Effector memory CD8-positive, alpha-beta T cell (primary cell): ENCODE measurements at regions not wholly inside any gene's neighbourhood (a gene's known extent, or its start where the extent isn't known, plus 50 kb on each side); places are given as distances from the start of the nearest gene placed in this dataset.
"Not testable (repeated sequence)": the region's sequence is repeated elsewhere in the genome, so short reads cannot be mapped to it uniquely, and the experiment has no call there.

Experiments
- ATAC-seq: fragments of 150-1000 bp; cut with Tn5 transposase; replicated peaks from 2 replicates; pipeline ENCODE4 v1.10.0; 2021; ENCODE audit warnings: mild to moderate bottlenecking, moderate library complexity
- DNase-seq, 3 experiments: peaks; one replicate each; pipeline ENCODE4 v3.0.0; 2021
- H3K27ac Mint-ChIP-seq, 2 donors: one replicate each; pipeline ENCODE4 v1.8.0; 2022; ENCODE audit warnings: mild to moderate bottlenecking in 2 of 2, mixed read lengths in 2 of 2, moderate library complexity in 2 of 2
- H3K27me3 Mint-ChIP-seq, 2 donors: one replicate each; pipeline ENCODE4 v1.8.0; 2022; ENCODE audit warnings: mixed read lengths in 2 of 2
- H3K36me3 Mint-ChIP-seq: one replicate; pipeline ENCODE4 v1.8.0; 2022; ENCODE audit warnings: mild to moderate bottlenecking, moderate library complexity, mixed read lengths; ENCODE audit not compliant: insufficient read depth
- H3K4me1 Mint-ChIP-seq, 2 donors: one replicate each; pipeline ENCODE4 v1.8.0; 2022; ENCODE audit warnings: low read depth in 2 of 2, mixed read lengths in 2 of 2
- H3K4me3 Mint-ChIP-seq, 2 donors: one replicate each; pipeline ENCODE4 v1.8.0; 2022; ENCODE audit warnings: mild to moderate bottlenecking in 2 of 2, mixed read lengths in 2 of 2, moderate library complexity in 2 of 2
- H3K9me3 Mint-ChIP-seq, 2 donors: one replicate each; pipeline ENCODE4 v1.8.0; 2022; ENCODE audit warnings: mixed read lengths in 2 of 2

DNA sequence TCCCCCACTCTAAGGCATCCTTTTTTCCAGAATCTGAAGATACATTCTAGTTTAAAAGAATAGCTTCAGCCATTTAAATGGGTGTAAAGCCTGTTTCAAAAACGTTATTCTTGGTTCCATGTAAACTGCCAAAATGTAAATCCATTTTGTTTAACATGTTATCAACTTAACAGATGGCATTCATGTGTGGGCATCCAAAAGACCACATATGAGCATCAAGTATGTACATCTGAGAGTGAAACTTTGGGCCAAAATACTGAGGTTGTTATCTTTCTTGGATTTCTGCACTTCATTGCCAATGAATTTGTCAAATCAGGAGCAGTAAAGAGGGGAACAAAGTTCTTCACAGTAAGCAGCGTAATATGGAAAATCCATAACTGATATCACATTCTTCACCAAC, 395.4 kb downstream of the ZNF804A start:
- no peak for ATAC-seq
- no peak for DNase-seq
- Mint-ChIP-seq H3K27me3 (no peaks in the 10 kb centered on the region), H3K36me3 (no peaks in the 10 kb centered on the region), H3K27ac (no peak overlapping the region), H3K4me3 (no peak overlapping the region), H3K9me3 (peaks cover 0 to 4% of the 10 kb centered on the region in 2 donors), H3K4me1 (no peaks in the 10 kb centered on the region)

DNA sequence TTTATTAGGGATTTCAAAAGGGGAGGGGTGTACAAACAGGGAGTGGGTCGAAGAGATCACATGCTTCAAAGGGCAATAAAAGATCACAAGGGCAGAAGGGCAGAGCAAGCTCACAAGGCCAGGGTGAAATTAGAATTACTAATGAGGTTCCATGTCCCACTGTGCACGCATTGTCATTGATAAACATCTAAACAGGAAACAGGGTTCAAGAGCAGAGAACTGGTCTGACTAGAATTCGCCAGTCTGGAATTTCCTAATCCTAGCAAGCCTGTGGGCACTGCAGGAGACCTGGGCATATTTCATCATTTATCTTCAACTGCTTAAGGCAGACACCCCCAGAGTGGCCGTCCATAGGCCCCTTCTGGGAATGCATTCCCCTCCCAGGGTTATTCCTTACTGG, 408.2 kb downstream of the ZNF804A start:
- no peaks in the 10 kb centered on the region for H3K27me3 Mint-ChIP-seq
- ATAC-seq (no peak), DNase-seq (no peak)
- no peaks in the 10 kb centered on the region for H3K4me1 Mint-ChIP-seq
- no peak overlapping the region for H3K27ac Mint-ChIP-seq
- H3K4me3 Mint-ChIP-seq, result no peak overlapping the region
- H3K36me3 Mint-ChIP-seq, result no peaks in the 10 kb centered on the region
- H3K9me3 Mint-ChIP-seq, result peaks cover 10 to 19% of the 10 kb centered on the region in 2 donors

DNA sequence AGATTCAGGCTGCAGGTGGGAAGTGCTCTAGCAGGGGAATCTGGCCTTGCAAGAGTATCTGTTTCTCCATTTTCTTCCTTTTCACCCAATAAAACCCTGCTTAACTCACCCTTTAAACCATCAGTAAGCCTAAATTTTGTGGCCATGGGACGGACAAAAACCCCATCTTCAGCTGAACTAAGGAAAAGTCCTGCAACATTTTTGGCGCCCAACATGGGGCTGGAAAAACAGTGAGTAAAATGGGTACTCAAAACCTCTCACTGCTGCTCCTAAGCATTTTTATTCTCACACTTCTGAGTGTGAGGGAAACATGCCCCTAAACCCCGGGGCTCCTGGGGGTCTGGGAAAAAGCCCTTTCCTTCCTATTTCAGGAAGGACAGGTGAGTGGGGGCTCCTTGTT, 414.3 kb downstream of the ZNF804A start:
- H3K4me1 Mint-ChIP-seq, result no peaks in the 10 kb centered on the region
- no peak overlapping the region for H3K27ac Mint-ChIP-seq
- no peak for DNase-seq
- H3K36me3 Mint-ChIP-seq, result no peaks in the 10 kb centered on the region
- peaks cover 3 to 12% of the 10 kb centered on the region in 2 donors for H3K9me3 Mint-ChIP-seq
- no peak overlapping the region for H3K4me3 Mint-ChIP-seq
- no peaks in the 10 kb centered on the region for H3K27me3 Mint-ChIP-seq
- no peak for ATAC-seq

DNA sequence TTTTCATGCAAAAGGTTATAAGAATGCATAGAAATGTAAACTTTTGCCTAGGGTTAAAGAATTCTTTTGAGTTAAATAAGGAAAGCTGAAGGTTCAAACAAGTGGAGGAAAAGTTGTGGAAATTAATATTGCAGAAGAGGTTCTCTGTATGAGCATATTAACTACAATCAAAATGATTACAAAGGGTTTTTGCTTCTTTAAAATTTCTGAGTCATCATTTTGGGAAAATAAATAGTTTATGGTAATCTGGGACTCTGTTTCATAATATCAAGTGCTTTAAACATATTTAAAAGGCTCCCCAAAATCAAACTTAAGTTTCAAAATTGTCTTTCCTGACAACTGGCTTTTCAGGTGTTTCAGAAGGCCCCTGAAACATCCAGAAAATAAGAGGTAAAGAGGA, 415.7 kb downstream of the ZNF804A start:
- no peak overlapping the region for H3K27ac Mint-ChIP-seq
- no peak overlapping the region for H3K4me3 Mint-ChIP-seq
- peaks cover 6 to 12% of the 10 kb centered on the region in 2 donors for H3K9me3 Mint-ChIP-seq
- ATAC-seq (no peak), DNase-seq (no peak)
- no peaks in the 10 kb centered on the region for H3K4me1 Mint-ChIP-seq
- no peaks in the 10 kb centered on the region for H3K27me3 Mint-ChIP-seq
- no peaks in the 10 kb centered on the region for H3K36me3 Mint-ChIP-seq

DNA sequence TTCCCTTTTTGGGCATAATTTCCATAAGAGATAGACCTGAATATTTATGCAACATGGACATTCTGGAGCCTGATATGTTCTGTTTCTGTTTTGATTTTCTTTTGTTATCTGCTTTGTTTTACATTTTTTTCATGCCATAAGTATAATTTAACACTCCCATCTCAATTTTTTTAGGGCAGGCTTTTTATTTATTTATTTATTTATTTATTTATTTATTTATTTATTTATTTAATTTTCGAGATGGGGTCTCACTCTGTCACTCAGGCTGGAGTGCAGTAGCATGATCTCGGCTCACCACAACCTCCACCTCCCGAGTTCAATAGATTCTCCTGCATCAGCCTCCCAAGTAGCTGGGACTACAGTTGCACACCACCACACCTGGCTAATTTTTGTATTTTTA, 427.6 kb downstream of the ZNF804A start:
- not testable (repeated sequence) for H3K27ac Mint-ChIP-seq, H3K4me3 Mint-ChIP-seq, H3K27me3 Mint-ChIP-seq, H3K36me3 Mint-ChIP-seq, DNase-seq, ATAC-seq, H3K4me1 Mint-ChIP-seq
- H3K9me3 Mint-ChIP-seq, result peaks cover 6 to 15% of the 10 kb centered on the region in 2 donors

DNA sequence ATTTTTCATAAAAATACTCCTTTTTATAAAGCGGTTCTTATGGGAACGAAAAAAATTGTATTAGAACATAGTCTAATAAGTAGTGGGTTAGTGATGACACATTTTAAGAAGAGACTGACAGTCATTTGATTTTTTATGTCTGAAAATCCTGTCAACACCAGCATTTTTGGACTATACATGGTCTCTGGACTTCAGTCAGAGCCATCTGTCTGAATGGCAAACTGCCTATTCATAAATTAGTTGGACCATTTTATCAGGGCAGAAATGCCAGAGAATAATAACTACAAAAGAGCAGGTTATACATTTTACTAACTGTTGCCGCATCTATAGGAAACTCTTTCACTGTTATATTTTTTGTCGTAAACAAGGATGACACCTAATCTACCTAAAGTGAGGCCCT, 437.6 kb downstream of the ZNF804A start:
- Mint-ChIP-seq H3K27ac (no peak overlapping the region), H3K36me3 (no peaks in the 10 kb centered on the region), H3K27me3 (no peaks in the 10 kb centered on the region), H3K4me1 (no peaks in the 10 kb centered on the region), H3K9me3 (peaks cover 6 to 22% of the 10 kb centered on the region in 2 donors), H3K4me3 (no peak overlapping the region)
- ATAC-seq, result no peak
- no peak for DNase-seq

DNA sequence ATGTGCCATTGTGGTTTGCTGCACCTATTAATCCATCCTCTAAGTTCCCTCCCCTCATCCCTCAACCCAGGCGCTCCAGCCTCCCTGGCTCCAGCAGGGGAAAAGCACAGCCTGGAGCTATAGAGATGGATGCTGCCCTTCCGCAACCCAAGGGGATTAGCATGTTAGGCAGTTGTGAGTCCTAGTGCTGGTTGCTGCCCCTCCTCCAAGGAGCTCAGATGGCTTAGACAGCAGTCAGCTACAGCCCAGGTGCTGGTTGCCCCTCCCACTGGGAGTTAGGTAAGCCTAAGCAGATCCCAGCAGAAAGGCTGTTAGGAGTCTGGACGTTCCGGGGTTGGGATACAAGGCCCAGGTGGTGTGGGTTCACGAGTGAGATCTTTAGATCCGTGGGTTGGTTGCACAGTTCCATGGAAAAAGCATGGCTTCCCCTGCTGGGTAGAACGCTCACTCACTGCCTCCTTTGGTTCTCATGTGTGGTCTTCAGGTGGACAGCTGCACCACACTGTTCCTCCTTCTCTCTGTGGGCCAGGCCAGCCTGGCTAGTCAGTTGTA, 446.1 kb downstream of the ZNF804A start:
- Mint-ChIP-seq H3K27me3 (no peaks in the 10 kb centered on the region), H3K9me3 (peaks cover 9 to 28% of the 10 kb centered on the region in 2 donors), H3K4me3 (no peak overlapping the region)

DNA sequence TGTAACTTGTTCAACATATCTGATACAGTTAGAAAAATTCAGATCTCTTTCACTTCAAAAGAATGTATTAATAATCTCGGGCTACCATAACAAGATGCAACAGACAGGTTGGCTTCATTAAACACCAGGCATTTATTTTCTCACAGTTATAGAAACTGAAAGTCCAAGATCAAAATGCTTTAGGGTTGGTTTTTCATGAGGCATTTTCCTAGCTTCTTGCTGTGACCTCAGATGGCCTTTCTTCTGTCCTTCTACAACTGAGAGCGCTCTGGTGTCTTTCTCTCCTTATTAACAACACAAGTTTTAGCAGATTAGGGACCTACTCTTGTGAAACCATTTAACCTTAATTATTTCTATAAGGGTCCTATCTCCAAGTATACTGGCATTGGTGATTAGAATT, 452.5 kb downstream of the ZNF804A start:
- Mint-ChIP-seq H3K27ac (no peak overlapping the region), H3K9me3 (peaks cover 5 to 21% of the 10 kb centered on the region in 2 donors), H3K4me3 (no peak overlapping the region), H3K4me1 (no peaks in the 10 kb centered on the region), H3K36me3 (no peaks in the 10 kb centered on the region), H3K27me3 (no peaks in the 10 kb centered on the region)
- no peak for ATAC-seq
- no peak for DNase-seq

More for the DNA sequence above, 446.1 kb downstream of the ZNF804A start:
- Mint-ChIP-seq H3K4me1 (no peaks in the 10 kb centered on the region), H3K36me3 (no peaks in the 10 kb centered on the region), H3K27ac (no peak overlapping the region)
- ATAC-seq, result no peak
- no peak for DNase-seq

DNA sequence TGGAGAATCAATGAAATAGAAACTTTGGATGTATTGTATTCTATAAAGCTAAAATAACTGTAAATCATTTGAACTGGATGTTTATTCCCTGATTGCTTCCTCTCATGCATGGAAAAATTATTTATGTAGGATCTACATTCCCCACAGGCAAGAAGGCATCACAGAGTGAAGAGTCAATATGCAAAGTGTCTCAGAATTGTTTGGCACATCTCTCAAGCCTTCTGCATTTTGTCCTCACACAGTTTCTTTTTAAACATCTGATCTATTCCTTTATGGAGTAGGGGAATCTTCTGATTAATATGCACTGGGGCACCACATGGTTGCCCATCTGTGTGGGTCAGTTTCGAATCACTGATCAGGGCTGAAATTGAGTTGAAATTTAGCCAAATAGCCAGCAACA, 465.4 kb downstream of the ZNF804A start:
- no peak for DNase-seq
- H3K4me3 Mint-ChIP-seq, result no peak overlapping the region

DNA sequence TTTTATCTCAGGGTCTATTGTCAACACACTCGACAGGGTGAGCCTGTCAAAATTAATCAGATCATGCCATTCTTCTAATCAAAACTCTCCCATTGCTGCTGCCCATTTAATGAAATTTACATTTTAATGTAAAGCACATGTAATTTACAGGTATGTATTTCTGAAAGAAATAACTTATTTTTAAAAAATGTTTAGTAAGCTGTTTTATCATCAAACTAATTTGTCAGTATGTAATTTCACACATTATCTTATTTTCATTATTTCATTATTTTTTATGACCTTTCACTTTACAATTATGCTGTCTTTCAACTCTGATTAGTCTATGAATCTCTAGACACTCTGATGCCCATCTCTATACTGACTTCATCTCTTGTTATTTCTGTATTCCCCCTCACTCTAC, 467.8 kb downstream of the ZNF804A start:
- Mint-ChIP-seq H3K36me3 (no peaks in the 10 kb centered on the region), H3K9me3 (peaks cover 5 to 8% of the 10 kb centered on the region in 2 donors), H3K4me3 (no peak overlapping the region), H3K4me1 (no peaks in the 10 kb centered on the region), H3K27me3 (no peaks in the 10 kb centered on the region), H3K27ac (no peak overlapping the region)
- DNase-seq, result no peak
- no peak for ATAC-seq

More for the DNA sequence above, 465.4 kb downstream of the ZNF804A start:
- no peak for ATAC-seq
- Mint-ChIP-seq H3K9me3 (peaks cover 5 to 8% of the 10 kb centered on the region in 2 donors), H3K4me1 (no peaks in the 10 kb centered on the region), H3K27ac (no peak overlapping the region), H3K36me3 (no peaks in the 10 kb centered on the region), H3K27me3 (no peaks in the 10 kb centered on the region)

DNA sequence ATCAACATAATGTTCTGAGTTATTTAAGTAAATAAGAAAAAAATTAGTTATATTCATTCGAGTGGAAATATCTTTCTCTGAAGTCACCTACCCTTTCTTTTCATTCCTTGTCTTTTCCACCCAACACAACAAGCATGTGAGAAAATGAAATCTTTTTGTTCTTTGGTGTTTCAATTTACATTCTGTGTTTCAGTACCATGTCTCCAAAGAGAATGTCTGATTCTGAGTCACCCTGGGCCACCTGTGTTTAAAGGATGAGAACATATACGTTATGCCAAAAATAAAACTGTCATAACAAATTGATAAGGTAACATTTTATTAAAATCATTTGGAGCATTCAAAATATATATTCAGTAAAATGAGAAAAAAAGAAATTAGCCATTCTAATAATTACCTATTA, 470.8 kb downstream of the ZNF804A start:
- Mint-ChIP-seq H3K27ac (no peak overlapping the region), H3K27me3 (no peaks in the 10 kb centered on the region), H3K36me3 (no peaks in the 10 kb centered on the region), H3K4me1 (no peaks in the 10 kb centered on the region), H3K9me3 (peaks cover 7 to 8% of the 10 kb centered on the region in 2 donors), H3K4me3 (no peak overlapping the region)
- ATAC-seq (no peak), DNase-seq (no peak)

DNA sequence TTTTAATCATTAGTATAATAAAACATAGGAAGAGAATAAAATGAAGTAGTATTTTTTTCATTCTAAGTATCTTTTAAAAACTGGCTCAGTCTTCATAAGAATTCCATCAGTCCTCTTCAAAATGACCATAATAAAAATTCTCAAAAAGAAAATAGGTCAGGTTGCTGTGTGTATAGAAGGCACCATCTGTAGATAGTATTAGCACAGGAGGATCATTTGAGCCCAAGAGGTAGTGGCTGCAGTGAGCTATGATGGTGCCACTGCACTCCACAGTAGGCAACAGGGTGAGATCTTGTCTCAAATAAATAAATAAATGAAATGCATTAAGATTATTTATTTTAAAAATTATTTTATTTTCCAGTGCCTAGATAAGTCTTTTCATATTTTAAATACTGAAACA, 475.8 kb downstream of the ZNF804A start:
- no peaks in the 10 kb centered on the region for H3K36me3 Mint-ChIP-seq
- DNase-seq (no peak), ATAC-seq (no peak)
- no peak overlapping the region for H3K27ac Mint-ChIP-seq
- no peaks in the 10 kb centered on the region for H3K27me3 Mint-ChIP-seq
- peaks cover 4 to 7% of the 10 kb centered on the region in 2 donors for H3K9me3 Mint-ChIP-seq
- no peaks in the 10 kb centered on the region for H3K4me1 Mint-ChIP-seq
- H3K4me3 Mint-ChIP-seq, result no peak overlapping the region

DNA sequence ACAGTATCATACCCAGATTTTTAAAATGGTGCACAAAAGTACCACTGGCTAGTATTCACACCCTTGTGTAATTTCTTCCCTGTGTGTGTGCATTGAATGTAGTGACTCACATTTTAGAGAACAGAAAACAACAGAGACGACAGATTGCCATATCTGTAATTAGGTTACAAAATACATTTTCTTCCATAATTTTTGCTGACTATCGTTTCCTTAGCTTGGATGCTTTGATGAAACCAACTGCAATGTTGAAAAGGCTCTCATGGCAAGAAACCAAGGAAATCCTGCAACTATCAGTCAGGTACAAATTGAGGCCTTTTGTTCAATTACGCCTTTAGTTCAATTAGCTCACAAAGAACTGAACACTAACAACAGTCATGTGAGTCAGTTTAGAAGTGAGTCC, 484.4 kb downstream of the ZNF804A start:
- no peaks in the 10 kb centered on the region for H3K4me1 Mint-ChIP-seq
- H3K9me3 Mint-ChIP-seq, result peaks cover 3 to 15% of the 10 kb centered on the region in 2 donors
- no peaks in the 10 kb centered on the region for H3K27me3 Mint-ChIP-seq

DNA sequence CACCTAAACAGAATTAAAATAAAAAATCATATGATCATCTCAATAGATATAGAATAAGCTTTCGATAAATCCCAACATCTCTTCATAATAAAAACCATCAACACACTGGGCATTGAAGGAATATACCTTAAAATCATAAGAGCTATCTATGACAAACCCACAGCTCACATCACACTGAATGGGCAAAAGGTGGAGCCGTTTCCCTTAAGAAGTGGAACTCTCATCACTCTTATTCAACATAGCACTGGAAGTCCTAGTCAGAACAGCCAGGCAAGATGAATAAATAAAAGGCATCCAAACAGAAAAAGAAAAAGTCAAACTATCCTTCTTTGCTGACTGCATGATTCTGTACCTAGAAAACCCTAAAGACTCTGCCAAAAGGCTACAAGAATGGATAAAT, 510.3 kb downstream of the ZNF804A start:
- DNase-seq (no peak), ATAC-seq (no peak)
- Mint-ChIP-seq H3K4me1 (no peaks in the 10 kb centered on the region), H3K4me3 (no peak overlapping the region), H3K9me3 (peaks cover 6 to 15% of the 10 kb centered on the region in 2 donors), H3K27me3 (no peaks in the 10 kb centered on the region), H3K36me3 (no peaks in the 10 kb centered on the region), H3K27ac (no peak overlapping the region)

More for the DNA sequence above, 484.4 kb downstream of the ZNF804A start:
- no peak overlapping the region for H3K4me3 Mint-ChIP-seq
- DNase-seq, result no peak
- ATAC-seq, result no peak
- no peaks in the 10 kb centered on the region for H3K36me3 Mint-ChIP-seq
- no peak overlapping the region for H3K27ac Mint-ChIP-seq

DNA sequence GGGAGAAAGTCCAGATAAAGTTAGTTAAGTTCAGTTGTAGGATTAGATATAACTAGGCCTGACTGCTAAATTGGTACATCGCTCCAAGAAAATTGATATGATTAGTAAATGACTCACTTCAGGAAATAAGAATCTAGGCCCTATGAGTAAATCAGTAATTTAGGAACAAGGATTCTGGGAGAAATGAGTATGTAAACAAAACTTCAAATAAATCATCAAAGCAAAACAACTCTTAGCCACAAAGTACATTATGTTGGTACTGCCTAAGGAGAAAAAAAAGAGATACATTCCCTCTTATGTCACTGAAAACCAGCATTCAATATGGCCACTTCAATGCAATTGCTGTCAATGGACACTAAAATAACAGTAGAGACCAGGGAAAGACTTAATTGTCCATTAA, 529.1 kb downstream of the ZNF804A start:
- no peak for DNase-seq

More for the DNA sequence above, 529.1 kb downstream of the ZNF804A start:
- Mint-ChIP-seq H3K4me3 (no peak overlapping the region), H3K27ac (no peak overlapping the region), H3K36me3 (no peaks in the 10 kb centered on the region), H3K9me3 (peaks cover 10 to 18% of the 10 kb centered on the region in 2 donors), H3K27me3 (no peaks in the 10 kb centered on the region), H3K4me1 (no peaks in the 10 kb centered on the region)
- no peak for ATAC-seq
